H1 (cell line): ENCODE measurements at regions not wholly inside any gene's neighbourhood (a gene's known extent, or its start where the extent isn't known, plus 50 kb on each side); places are given as distances from the start of the nearest gene placed in this dataset.
A peak's percentile ranks its signal among the peaks of the same experiment; 100 is the strongest.
"Not testable (repeated sequence)": the region's sequence is repeated elsewhere in the genome, so short reads cannot be mapped to it uniquely, and the experiment has no call there.

Source experiments
- CTCF ChIA-PET: fragments of 300-600 bp; sonication (Branson Sonifier 250); formaldehyde crosslinking; loops from one replicate; lab custom pipeline; 2021; ENCODE audit not compliant: partially characterized antibody; lab: Charles Lee
- POLR2A ChIA-PET: fragments of 300-600 bp; sonication (Branson Sonifier 250); formaldehyde crosslinking; loops from one replicate; lab custom pipeline; 2021; ENCODE audit warnings: inconsistent platforms; ENCODE audit not compliant: partially characterized antibody; lab: Charles Lee
- DNase-seq, 2 experiments: peaks; one replicate each; pipeline versions ENCODE4 v3.0.0 to v3.0.0-alpha.2; 2010 to 2022; ENCODE audit warnings: low spot score in 2 of 2, low read depth in 1 of 2, mixed read lengths in 1 of 2
- FAIRE-seq: peaks from 2 replicates; lab custom pipeline; 2011; peaks lifted over from hg19 to GRCh38; lab: Jason Lieb, UNC
- H2AFZ ChIP-seq: 2 replicates; pipeline ENCODE4 v1.8.1; 2012; ENCODE audit warnings: low read length, inconsistent platforms
- H2AK5ac ChIP-seq: 2 replicates; pipeline ENCODE4 v1.6.1; 2013; ENCODE audit warnings: low read depth, low read length
- H2BK120ac ChIP-seq: replicated peaks from 2 replicates; pipeline ENCODE3; 2013; ENCODE audit warnings: low read depth, low read length, inconsistent platforms
- H2BK12ac ChIP-seq: 2 replicates; pipeline ENCODE4 v1.6.1; 2013; ENCODE audit warnings: low read depth, low read length
- H2BK15ac ChIP-seq: 2 replicates; pipeline ENCODE4 v1.6.1; 2013; ENCODE audit warnings: low read length
- H2BK20ac ChIP-seq: 2 replicates; pipeline ENCODE4 v1.6.1; 2013; ENCODE audit warnings: low read length
- H2BK5ac ChIP-seq: 2 replicates; pipeline ENCODE4 v1.6.1; 2013; ENCODE audit warnings: low read depth, low read length
- H3K14ac ChIP-seq: 2 replicates; pipeline ENCODE4 v1.6.1; 2013; ENCODE audit warnings: inconsistent platforms; ENCODE audit not compliant: insufficient read length
- H3K18ac ChIP-seq: 2 replicates; pipeline ENCODE4 v1.6.1; 2013; ENCODE audit warnings: low read length; ENCODE audit errors: extremely low read depth
- H3K23ac ChIP-seq: 2 replicates; pipeline ENCODE4 v1.6.1; 2013; ENCODE audit warnings: inconsistent platforms; ENCODE audit not compliant: insufficient read length
- H3K23me2 ChIP-seq: 2 replicates; pipeline ENCODE4 v1.6.1; 2013; ENCODE audit warnings: low read depth, low read length
- H3K27ac ChIP-seq: 2 replicates; pipeline ENCODE4 v1.6.1; 2011; ENCODE audit warnings: low read depth, low read length, inconsistent platforms
- H3K27me3 ChIP-seq, 4 experiments: replicated peaks in 1 of 4; 1 replicate in 1 of 4; 2 replicates in 3 of 4; pipeline versions ENCODE4 v1.6.1 to v1.8.1; 2011 to 2013; ENCODE audit warnings: low read length in 3 of 4, mild to moderate bottlenecking in 3 of 4, inconsistent platforms in 2 of 4, mixed read lengths in 2 of 4, moderate library complexity in 1 of 4; ENCODE audit not compliant: control insufficient read depth in 3 of 4, insufficient read depth in 3 of 4; ENCODE audit errors: extremely low read depth in 1 of 4
- H3K36me3 ChIP-seq, 4 experiments: 2 replicates each; pipeline versions ENCODE4 v1.6.1 to v1.8.1; 2011 to 2013; ENCODE audit warnings: mild to moderate bottlenecking in 4 of 4, low read length in 3 of 4, moderate library complexity in 2 of 4, control low read depth in 1 of 4, inconsistent platforms in 1 of 4; ENCODE audit not compliant: insufficient read depth in 4 of 4, control insufficient read depth in 2 of 4
- H3K4ac ChIP-seq: replicated peaks from 2 replicates; pipeline ENCODE3; 2013; ENCODE audit warnings: low read length, low read depth, mixed read lengths, inconsistent platforms; ENCODE audit not compliant: insufficient read length
- H3K4me1 ChIP-seq, 4 experiments: replicated peaks in 1 of 4; 1 replicate in 1 of 4; 2 replicates in 3 of 4; pipeline versions ENCODE4 v1.6.1 to v1.8.1; 2011 to 2013; ENCODE audit warnings: low read length in 3 of 4, inconsistent platforms in 2 of 4, mixed read lengths in 1 of 4; ENCODE audit not compliant: insufficient read depth in 4 of 4, control insufficient read depth in 3 of 4
- H3K4me2 ChIP-seq, 2 experiments: 2 replicates each; pipeline versions ENCODE4 v1.6.1 to v1.8.1; 2011 to 2013; ENCODE audit warnings: low read depth in 2 of 2, low read length in 2 of 2, control low read depth in 1 of 2, inconsistent platforms in 1 of 2, mild to moderate bottlenecking in 1 of 2; ENCODE audit not compliant: insufficient read depth in 1 of 2
- H3K4me3 ChIP-seq, 4 experiments: fragments of 200-600, 300-600 bp in 1 of 4; sonication (generic), shearing (Covaris generic), sonication (Bioruptor Twin) in 1 of 4; 2 replicates each; pipeline versions ENCODE4 v1.5.1 to v1.8.1; 2011 to 2016; ENCODE audit warnings: low read length in 4 of 4, low read depth in 3 of 4, control low read depth in 2 of 4, inconsistent platforms in 2 of 4, mild to moderate bottlenecking in 2 of 4, mixed read lengths in 1 of 4, moderate library complexity in 1 of 4; ENCODE audit not compliant: insufficient read depth in 2 of 4; ENCODE audit errors: extremely low read depth in 1 of 4
- H3K56ac ChIP-seq: replicated peaks from 2 replicates; pipeline ENCODE3; 2013; ENCODE audit warnings: low read depth, mild to moderate bottlenecking, mixed read lengths, low read length, inconsistent platforms; ENCODE audit not compliant: insufficient read length
- H3K79me1 ChIP-seq: 2 replicates; pipeline ENCODE4 v1.6.1; 2013; ENCODE audit warnings: low read depth, low read length, control low read depth
- H3K79me2 ChIP-seq, 2 experiments: 2 replicates each; pipeline versions ENCODE4 v1.6.1 to v1.8.1; 2012 to 2013; ENCODE audit warnings: low read length in 2 of 2, mild to moderate bottlenecking in 2 of 2, inconsistent platforms in 1 of 2; ENCODE audit not compliant: insufficient read depth in 2 of 2, control insufficient read depth in 1 of 2
- H3K9ac ChIP-seq, 4 experiments: replicated peaks in 1 of 4; 1 replicate in 1 of 4; 2 replicates in 3 of 4; pipeline versions ENCODE4 v1.6.1 to v1.8.1; 2011 to 2013; ENCODE audit warnings: low read depth in 3 of 4, low read length in 3 of 4, control low read depth in 2 of 4, mild to moderate bottlenecking in 2 of 4, moderate library complexity in 2 of 4, inconsistent platforms in 1 of 4; ENCODE audit errors: extremely low read depth in 1 of 4
- H3K9me3 ChIP-seq, 2 experiments: 2 replicates each; pipeline versions ENCODE4 v1.6.1 to v1.8.1; 2012 to 2013; ENCODE audit warnings: mild to moderate bottlenecking in 2 of 2, moderate library complexity in 2 of 2, control low read depth in 1 of 2, inconsistent platforms in 1 of 2, low read depth in 1 of 2, low read length in 1 of 2, mixed read lengths in 1 of 2; ENCODE audit not compliant: insufficient read depth in 2 of 2
- H4K20me1 ChIP-seq, 2 experiments: replicated peaks in 1 of 2; 2 replicates each; pipeline versions ENCODE3 to v1.8.1; 2011 to 2013; ENCODE audit warnings: inconsistent platforms in 2 of 2, low read length in 2 of 2, mild to moderate bottlenecking in 1 of 2; ENCODE audit not compliant: insufficient read depth in 2 of 2, control insufficient read depth in 1 of 2
- H4K5ac ChIP-seq: 2 replicates; pipeline ENCODE4 v1.6.1; 2013; ENCODE audit warnings: low read length, low read depth, mixed read lengths, inconsistent platforms; ENCODE audit not compliant: insufficient read length
- H4K8ac ChIP-seq: 2 replicates; pipeline ENCODE4 v1.8.0; 2013; ENCODE audit warnings: mild to moderate bottlenecking, moderate library complexity, low read length, inconsistent platforms; ENCODE audit not compliant: insufficient read depth; ENCODE audit errors: extremely low read depth
- H4K91ac ChIP-seq: replicated peaks from 2 replicates; pipeline ENCODE3; 2013; ENCODE audit warnings: low read length, mixed read lengths, inconsistent platforms; ENCODE audit not compliant: insufficient read length
- WGBS, 2 experiments: shearing (Covaris generic) in 1 of 2; methylation state at CpG; one replicate each; pipeline versions ENCODE4 v1.1.6 to v1.1.7; 2013 to 2015; ENCODE audit warnings: low lambda C conversion rate in 2 of 2, mixed read lengths in 2 of 2, inconsistent platforms in 1 of 2, low coverage in 1 of 2, missing lambda C conversion rate in 1 of 2; ENCODE audit not compliant: insufficient replicate concordance in 2 of 2, insufficient coverage in 1 of 2, insufficient read length in 1 of 2; ENCODE audit errors: extremely low coverage in 1 of 2, missing lambda C conversion rate in 1 of 2; 5-methylcytosine and 5-hydroxymethylcytosine counted together

GRCh38 chr7:112689466-112690177 lies 100.6 kb downstream of the TMEM168 start:
- H3K56ac ChIP-seq, H3K4ac ChIP-seq, H3K79me2 ChIP-seq, H4K5ac ChIP-seq, H4K20me1 ChIP-seq, H3K79me1 ChIP-seq, H4K8ac ChIP-seq, H2AK5ac ChIP-seq, H2BK120ac ChIP-seq, DNase-seq, H3K4me1 ChIP-seq, H2BK15ac ChIP-seq, POLR2A ChIA-PET, H4K91ac ChIP-seq, H3K14ac ChIP-seq, H3K4me2 ChIP-seq, FAIRE-seq, H3K23ac ChIP-seq, H3K4me3 ChIP-seq, H3K36me3 ChIP-seq, H2BK5ac ChIP-seq, H2BK12ac ChIP-seq, H3K23me2 ChIP-seq, H3K27me3 ChIP-seq, H2BK20ac ChIP-seq, H3K9me3 ChIP-seq, H3K27ac ChIP-seq, H3K18ac ChIP-seq, H3K9ac ChIP-seq: not testable (repeated sequence)
- WGBS, 2 experiments = 84% methylated on average over 6 of the region's 6 CpGs; no CpG with 5 or more reads in 1 of the 2 experiments
- H2AFZ ChIP-seq = 0 out of 2 replicates have a peak overlapping the region, but pooled peaks have one; percentile 62
- CTCF ChIA-PET = interaction anchor here (0.6 to 2.4 kb wide), 6 partner anchors 10 to 227 kb away, joined by 3 to 7 read pairs (median 3); no protein-coding TSS in a partner anchor
